Spleen (tissue), 11 donors: ENCODE measurements at regions not wholly inside any gene's neighbourhood (a gene's known extent, or its start where the extent isn't known, plus 50 kb on each side); places are given as distances from the start of the nearest gene placed in this dataset.
A peak's percentile ranks its signal among the peaks of the same experiment; 100 is the strongest.

Experiments used
- DNase-seq: peaks from one replicate; pipeline ENCODE4 v3.0.0-alpha.2; 2020
- H3K27ac ChIP-seq, 8 donors: fragments of 200-600 bp; sonication (generic) in 7 of 8; 1 replicate in 4 of 8; 2 replicates in 4 of 8; pipeline versions ENCODE4 v1.5.0 to v1.8.0; 2016 to 2021; ENCODE audit warnings: inconsistent platforms in 4 of 8, mild to moderate bottlenecking in 4 of 8, moderate library complexity in 1 of 8
- H3K27me3 ChIP-seq, 7 donors: fragments of 200-600 bp; sonication (generic) in 6 of 7; replicated peaks in 1 of 7; 1 replicate in 4 of 7; 2 replicates in 3 of 7; pipeline versions ENCODE4 v1.5.0 to v1.8.0; 2016 to 2021; ENCODE audit warnings: inconsistent platforms in 3 of 7, mild to moderate bottlenecking in 1 of 7
- H3K36me3 ChIP-seq, 6 donors: fragments of 200-600 bp; sonication (generic) in 5 of 6; 1 replicate in 4 of 6; 2 replicates in 2 of 6; pipeline versions ENCODE4 v1.5.0 to v1.8.0; 2016 to 2021; ENCODE audit warnings: inconsistent platforms in 2 of 6
- H3K4me1 ChIP-seq, 6 donors: fragments of 200-600 bp; sonication (generic) in 5 of 6; 1 replicate in 3 of 6; 2 replicates in 3 of 6; pipeline versions ENCODE4 v1.5.0 to v1.8.0; 2016 to 2021; ENCODE audit warnings: inconsistent platforms in 3 of 6
- H3K4me3 ChIP-seq, 8 donors: fragments of 200-600 bp; sonication (generic) in 7 of 8; 1 replicate in 4 of 8; 2 replicates in 4 of 8; pipeline versions ENCODE4 v1.5.0 to v1.8.0; 2016 to 2021; ENCODE audit warnings: inconsistent platforms in 4 of 8, mild to moderate bottlenecking in 4 of 8, moderate library complexity in 2 of 8
- H3K9me3 ChIP-seq, 8 donors: fragments of 200-600 bp; sonication (generic) in 7 of 8; 1 replicate in 4 of 8; 2 replicates in 4 of 8; pipeline versions ENCODE4 v1.5.0 to v1.8.0; 2016 to 2021; ENCODE audit warnings: inconsistent platforms in 4 of 8
- CTCF ChIP-seq, 11 experiments: fragments of 200-600 bp in 7 of 11; fragments of 450-650 bp in 4 of 11; sonication (generic) in 4 of 11; IDR thresholded peaks in 8 of 11; conservative IDR thresholded peaks in 3 of 11; 1 replicate in 7 of 11; 2 replicates in 4 of 11; pipeline versions ENCODE4 v1.4.0 to v1.8.0; 2016 to 2021; ENCODE audit warnings: antibody characterized with exemption in 11 of 11, inconsistent platforms in 4 of 11, mild to moderate bottlenecking in 1 of 11
- POLR2A ChIP-seq, 3 donors: fragments of 450-650 bp; IDR thresholded peaks; one replicate each; pipeline ENCODE4 v1.5.1; 2017; ENCODE audit warnings: antibody characterized with exemption in 3 of 3, mild to moderate bottlenecking in 1 of 3
- POLR2AphosphoS5 ChIP-seq, 3 donors: sonication (generic); formaldehyde crosslinking; IDR thresholded peaks; one replicate each; pipeline ENCODE4 v1.5.1; 2017; ENCODE audit warnings: antibody characterized with exemption in 3 of 3
- WGBS, 5 donors: extraction: QIAGEN DNeasy Blood & Tissue Kit in 3 of 5; methylation state at CpG; one replicate each; pipeline versions ENCODE4 v1.1.5 to v1.1.7; 2013 to 2018; 5-methylcytosine and 5-hydroxymethylcytosine counted together
- intact Hi-C: fragments of 100-400 bp; cut with DNase I; formaldehyde crosslinking; loops from one replicate; pipeline ENCODE4 v1.15.0; 2023; ENCODE audit warnings: low total_unique reads
- donor health status: healthy with polysubstance abuse.
- donor health status: DM: no; HTN: no; CAD: no; lungs with moderate emphysema.
- donor health status: DM: no; HTN: no; CAD: no.
- donor health status: Bipolar disorder and iron deficiency.
- donor health status: healthy.
- donor health status: DM: no; HTN: no; CAD: no.
- donor health status: DM: yes; HTN: yes; CAD: no.

- H3K4me1 ChIP-seq = no peaks in the 10 kb centered on the region
- H3K36me3 ChIP-seq = no peaks in the 10 kb centered on the region
- 71 to 85% (median 76%) methylated on average over 5 to 7 of the region's 7 CpGs for WGBS, 5 donors
- no peak for DNase-seq
- no peak for TF ChIP-seq POLR2A (IDR thresholded peaks at IDR 0.05)
- no peak for TF ChIP-seq POLR2AphosphoS5 (IDR thresholded peaks at IDR 0.05)
- no peak for TF ChIP-seq CTCF (IDR thresholded peaks at IDR 0.05 in 8 of 11, conservative IDR thresholded peaks at IDR 0.05 in 3 of 11)
- H3K9me3 ChIP-seq = no peaks in the 10 kb centered on the region
- peaks cover 0 to 96% (median 31%) of the 10 kb centered on the region in 7 donors for H3K27me3 ChIP-seq
- H3K4me3 ChIP-seq = no peak overlapping the region
- no peak overlapping the region for H3K27ac ChIP-seq
- intact Hi-C loops = no loop called here
These were observed 122.3 kb upstream of the LHX1 start for GRCh38 chr17:36814958-36815357.

GRCh38 chr17:36816214-36816906 lies 120.9 kb upstream of the LHX1 start:
- Histone ChIP-seq H3K27ac (no peak overlapping the region), H3K9me3 (no peaks in the 10 kb centered on the region), H3K27me3 (peaks cover 0 to 96% (median 24%) of the 10 kb centered on the region in 7 donors), H3K36me3 (no peaks in the 10 kb centered on the region), H3K4me1 (no peaks in the 10 kb centered on the region), H3K4me3 (no peak overlapping the region)
- DNase-seq = no peak
- 66 to 80% (median 77%) methylated on average over 14 to 17 of the region's 17 CpGs for WGBS, 5 donors
- intact Hi-C loops = no loop called here
- TF ChIP-seq POLR2A (IDR thresholded peaks at IDR 0.05) (no peak), CTCF (IDR thresholded peaks at IDR 0.05 in 8 of 11, conservative IDR thresholded peaks at IDR 0.05 in 3 of 11) (no peak), POLR2AphosphoS5 (IDR thresholded peaks at IDR 0.05) (no peak)

GRCh38 chr17:36816907-36817288 lies 120.4 kb upstream of the LHX1 start:
- Histone ChIP-seq H3K36me3 (no peaks in the 10 kb centered on the region), H3K4me3 (no peak overlapping the region), H3K27me3 (peaks cover 0 to 96% (median 22%) of the 10 kb centered on the region in 7 donors), H3K27ac (no peak overlapping the region), H3K4me1 (no peaks in the 10 kb centered on the region), H3K9me3 (no peaks in the 10 kb centered on the region)
- intact Hi-C loops = no loop called here
- TF ChIP-seq POLR2A (IDR thresholded peaks at IDR 0.05) (no peak), POLR2AphosphoS5 (IDR thresholded peaks at IDR 0.05) (no peak), CTCF (IDR thresholded peaks at IDR 0.05 in 8 of 11, conservative IDR thresholded peaks at IDR 0.05 in 3 of 11) (no peak)
- WGBS, 5 donors = 84 to 95% (median 93%) methylated on average over 9 to 15 of the region's 15 CpGs
- DNase-seq = peak; percentile 47

GRCh38 chr17:36817483-36818048 lies 119.7 kb upstream of the LHX1 start:
- DNase-seq = no peak
- H3K9me3 ChIP-seq = no peaks in the 10 kb centered on the region
- no peaks in the 10 kb centered on the region for H3K36me3 ChIP-seq
- intact Hi-C loops = no loop called here
- H3K27ac ChIP-seq = no peak overlapping the region
- no peaks in the 10 kb centered on the region for H3K4me1 ChIP-seq
- TF ChIP-seq POLR2AphosphoS5 (IDR thresholded peaks at IDR 0.05) (no peak), CTCF (IDR thresholded peaks at IDR 0.05 in 8 of 11, conservative IDR thresholded peaks at IDR 0.05 in 3 of 11) (no peak), POLR2A (IDR thresholded peaks at IDR 0.05) (no peak)
- 73 to 79% (median 75%) methylated on average over 2 to 5 of the region's 5 CpGs for WGBS, 5 donors
- H3K4me3 ChIP-seq = no peak overlapping the region
- H3K27me3 ChIP-seq = peaks cover 0 to 93% (median 22%) of the 10 kb centered on the region in 7 donors
